ENCODE measurements at regions not wholly inside any gene's neighbourhood (a gene's known extent, or its start where the extent isn't known, plus 50 kb on each side); places are given as distances from the start of the nearest gene placed in this dataset.

GRCh38 chr5:36355516-36355915, 53.8 kb upstream of the RANBP3L start:
- no peak for DNase-seq

- no peak for DNase-seq
Measured at GRCh38 chr5:36356915-36357314, 55.2 kb upstream of the RANBP3L start.

GRCh38 chr5:36357391-36357975, 55.8 kb upstream of the RANBP3L start:
- no peak for DNase-seq

- DNase-seq, result no peak
Measured at GRCh38 chr5:36359267-36359666, 57.6 kb upstream of the RANBP3L start.

GRCh38 chr5:36360307-36360706, 58.6 kb upstream of the RANBP3L start:
- no peak for DNase-seq

- DNase-seq, result no peak
Measured at GRCh38 chr5:36363101-36363500, 61.4 kb upstream of the RANBP3L start.

- no peak for DNase-seq
Measured at GRCh38 chr5:36363744-36364143, 62.0 kb upstream of the RANBP3L start.

GRCh38 chr5:36364473-36364872, 62.8 kb upstream of the RANBP3L start:
- no peak for DNase-seq

GRCh38 chr5:36365896-36366295, 64.2 kb upstream of the RANBP3L start:
- DNase-seq, result no peak

GRCh38 chr5:36366883-36367282, 65.2 kb upstream of the RANBP3L start:
- no peak for DNase-seq

- no peak for DNase-seq
Measured at GRCh38 chr5:36367524-36367923, 65.8 kb upstream of the RANBP3L start.

GRCh38 chr5:36369219-36369690, 67.6 kb upstream of the RANBP3L start:
- DNase-seq, result no peak

- no peak for DNase-seq
Measured at GRCh38 chr5:36370073-36370472, 68.4 kb upstream of the RANBP3L start.

GRCh38 chr5:36371366-36371765, 69.7 kb upstream of the RANBP3L start:
- no peak for DNase-seq

GRCh38 chr5:36373527-36374086, 71.9 kb upstream of the RANBP3L start:
- DNase-seq, result no peak

- DNase-seq, result no peak
Measured at GRCh38 chr5:36374266-36374862, 72.7 kb upstream of the RANBP3L start.

GRCh38 chr5:36377192-36377591, 75.5 kb upstream of the RANBP3L start:
- DNase-seq, result no peak

GRCh38 chr5:36378551-36378950, 76.8 kb upstream of the RANBP3L start:
- no peak for DNase-seq

GRCh38 chr5:36382890-36383289, 81.2 kb upstream of the RANBP3L start:
- DNase-seq, result no peak

- DNase-seq, result no peak
Measured at GRCh38 chr5:36383942-36384341, 82.2 kb upstream of the RANBP3L start.

- DNase-seq, result no peak
Measured at GRCh38 chr5:36384845-36385244, 83.1 kb upstream of the RANBP3L start.

GRCh38 chr5:36385495-36385894, 83.8 kb upstream of the RANBP3L start:
- DNase-seq, result no peak

GRCh38 chr5:36388288-36388687, 86.6 kb upstream of the RANBP3L start:
- no peak for DNase-seq

GRCh38 chr5:36389245-36389644, 87.5 kb upstream of the RANBP3L start:
- DNase-seq, result no peak

- DNase-seq, result no peak
Measured at GRCh38 chr5:36390640-36391039, 88.9 kb upstream of the RANBP3L start.
